DMS53 (cell line): ENCODE measurements at regions not wholly inside any gene's neighbourhood (a gene's known extent, or its start where the extent isn't known, plus 50 kb on each side); places are given as distances from the start of the nearest gene placed in this dataset.
A peak's percentile ranks its signal among the peaks of the same experiment; 100 is the strongest.

Experiments
- DNase-seq: peaks from one replicate; lab custom pipeline; 2025; lab: John Stamatoyannopoulos, UW

GRCh38 chr6:62474793-62475192, 188.8 kb upstream of the KHDRBS2 start:
- no peak for DNase-seq

GRCh38 chr6:62466607-62467006, 180.6 kb upstream of the KHDRBS2 start:
- no peak for DNase-seq

GRCh38 chr6:62465206-62465605, 179.2 kb upstream of the KHDRBS2 start:
- DNase-seq = no peak

GRCh38 chr6:62452586-62452985, 166.6 kb upstream of the KHDRBS2 start:
- no peak for DNase-seq

GRCh38 chr6:62446647-62447316, 160.8 kb upstream of the KHDRBS2 start:
- DNase-seq = peak; percentile 28

- no peak for DNase-seq
Observed at GRCh38 chr6:62445521-62445920, 159.5 kb upstream of the KHDRBS2 start.

- no peak for DNase-seq
Observed at GRCh38 chr6:62441182-62441581, 155.2 kb upstream of the KHDRBS2 start.

GRCh38 chr6:62429781-62430180, 143.8 kb upstream of the KHDRBS2 start:
- DNase-seq = no peak

GRCh38 chr6:62400521-62401259, 114.7 kb upstream of the KHDRBS2 start:
- no peak for DNase-seq

- peak; percentile 39 for DNase-seq
Observed at GRCh38 chr6:62393608-62394007, 107.6 kb upstream of the KHDRBS2 start.

GRCh38 chr6:62392291-62392690, 106.3 kb upstream of the KHDRBS2 start:
- DNase-seq = no peak

- DNase-seq = no peak
Observed at GRCh38 chr6:62391358-62391757, 105.3 kb upstream of the KHDRBS2 start.

- DNase-seq = peak; percentile 84
Observed at GRCh38 chr6:62390401-62390800, 104.4 kb upstream of the KHDRBS2 start.

GRCh38 chr6:62371453-62372210, 85.6 kb upstream of the KHDRBS2 start:
- DNase-seq = peak; percentile 95

GRCh38 chr6:62367601-62368000, 81.6 kb upstream of the KHDRBS2 start:
- peak; percentile 71 for DNase-seq

GRCh38 chr6:62362097-62362496, 76.1 kb upstream of the KHDRBS2 start:
- no peak for DNase-seq

- no peak for DNase-seq
Observed at GRCh38 chr6:62357835-62358234, 71.8 kb upstream of the KHDRBS2 start.

GRCh38 chr6:62354261-62354660, 68.2 kb upstream of the KHDRBS2 start:
- DNase-seq = no peak

GRCh38 chr6:62345962-62346689, 60.1 kb upstream of the KHDRBS2 start:
- no peak for DNase-seq

GRCh38 chr6:62345446-62345845, 59.4 kb upstream of the KHDRBS2 start:
- DNase-seq = no peak

GRCh38 chr6:62344850-62345249, 58.8 kb upstream of the KHDRBS2 start:
- DNase-seq = no peak

GRCh38 chr6:62338477-62338876, 52.5 kb upstream of the KHDRBS2 start:
- DNase-seq = no peak
